H1 (cell line): ENCODE measurements at regions not wholly inside any gene's neighbourhood (a gene's known extent, or its start where the extent isn't known, plus 50 kb on each side); places are given as distances from the start of the nearest gene placed in this dataset.

Experiments used
- BACH1 ChIP-seq: IDR thresholded peaks from 2 replicates; pipeline ENCODE4 v1.6.1; 2012; ENCODE audit warnings: low read length, improper control_type of control experiment
- EGR1 ChIP-seq: IDR thresholded peaks from 2 replicates; pipeline ENCODE4 v1.6.1; 2011; ENCODE audit warnings: low read depth, low read length, borderline replicate concordance
- HDAC6 ChIP-seq: IDR thresholded peaks from one replicate; pipeline ENCODE4 v1.7.1; 2012; ENCODE audit warnings: low read depth, mild to moderate bottlenecking, inconsistent platforms, low read length, moderate library complexity
- KDM5A ChIP-seq: fragments of 200-600 bp; IDR thresholded peaks from 2 replicates; pipeline ENCODE4 v1.7.1; 2012; ENCODE audit warnings: mild to moderate bottlenecking, low read length, inconsistent platforms, mixed read lengths
- RNF2 ChIP-seq: fragments of 200-900, 300-1000 bp; sonication (generic); IDR thresholded peaks from 2 replicates; pipeline ENCODE4 v1.7.1; 2016; ENCODE audit warnings: borderline replicate concordance, low read depth, mild to moderate bottlenecking, antibody characterized with exemption, low read length; ENCODE audit not compliant: poor library complexity, severe bottlenecking; ENCODE audit errors: missing control alignments
- TF ChIP-seq, protein P1 (sequence below): fragments of 300-600 bp; sonication (generic); IDR thresholded peaks from 2 replicates; pipeline ENCODE4 v1.7.1; 2012; ENCODE audit warnings: low read length, moderate library complexity, mild to moderate bottlenecking, inconsistent platforms; ENCODE audit not compliant: insufficient replicate concordance
- TF ChIP-seq, protein P2 (sequence below): IDR thresholded peaks from 2 replicates; pipeline ENCODE4 v1.6.1; 2012; ENCODE audit warnings: inconsistent platforms

DNA sequence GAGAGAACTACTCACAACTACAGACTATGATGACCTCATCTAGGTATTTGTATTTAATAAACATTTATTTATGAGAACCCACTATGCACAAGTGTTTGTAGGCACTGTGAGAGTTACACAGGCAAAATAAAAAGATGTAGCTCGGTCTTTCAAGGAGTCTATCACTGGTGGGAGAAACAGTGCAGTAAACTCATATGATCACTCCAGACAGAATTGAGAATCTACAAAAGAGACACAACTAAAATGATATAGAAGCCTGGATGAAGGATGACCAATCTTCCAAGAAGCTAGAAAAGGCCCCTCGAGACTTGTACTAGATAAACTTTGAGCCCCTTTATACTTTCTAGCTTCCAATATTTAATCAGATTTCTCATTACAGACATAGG is 70.2 kb upstream of the ZBTB20 start (continued):
- no peak for TF ChIP-seq BACH1
- TF ChIP-seq EGR1, result no peak
- TF ChIP-seq KDM5A, result no peak
- TF ChIP-seq, protein P1, sequence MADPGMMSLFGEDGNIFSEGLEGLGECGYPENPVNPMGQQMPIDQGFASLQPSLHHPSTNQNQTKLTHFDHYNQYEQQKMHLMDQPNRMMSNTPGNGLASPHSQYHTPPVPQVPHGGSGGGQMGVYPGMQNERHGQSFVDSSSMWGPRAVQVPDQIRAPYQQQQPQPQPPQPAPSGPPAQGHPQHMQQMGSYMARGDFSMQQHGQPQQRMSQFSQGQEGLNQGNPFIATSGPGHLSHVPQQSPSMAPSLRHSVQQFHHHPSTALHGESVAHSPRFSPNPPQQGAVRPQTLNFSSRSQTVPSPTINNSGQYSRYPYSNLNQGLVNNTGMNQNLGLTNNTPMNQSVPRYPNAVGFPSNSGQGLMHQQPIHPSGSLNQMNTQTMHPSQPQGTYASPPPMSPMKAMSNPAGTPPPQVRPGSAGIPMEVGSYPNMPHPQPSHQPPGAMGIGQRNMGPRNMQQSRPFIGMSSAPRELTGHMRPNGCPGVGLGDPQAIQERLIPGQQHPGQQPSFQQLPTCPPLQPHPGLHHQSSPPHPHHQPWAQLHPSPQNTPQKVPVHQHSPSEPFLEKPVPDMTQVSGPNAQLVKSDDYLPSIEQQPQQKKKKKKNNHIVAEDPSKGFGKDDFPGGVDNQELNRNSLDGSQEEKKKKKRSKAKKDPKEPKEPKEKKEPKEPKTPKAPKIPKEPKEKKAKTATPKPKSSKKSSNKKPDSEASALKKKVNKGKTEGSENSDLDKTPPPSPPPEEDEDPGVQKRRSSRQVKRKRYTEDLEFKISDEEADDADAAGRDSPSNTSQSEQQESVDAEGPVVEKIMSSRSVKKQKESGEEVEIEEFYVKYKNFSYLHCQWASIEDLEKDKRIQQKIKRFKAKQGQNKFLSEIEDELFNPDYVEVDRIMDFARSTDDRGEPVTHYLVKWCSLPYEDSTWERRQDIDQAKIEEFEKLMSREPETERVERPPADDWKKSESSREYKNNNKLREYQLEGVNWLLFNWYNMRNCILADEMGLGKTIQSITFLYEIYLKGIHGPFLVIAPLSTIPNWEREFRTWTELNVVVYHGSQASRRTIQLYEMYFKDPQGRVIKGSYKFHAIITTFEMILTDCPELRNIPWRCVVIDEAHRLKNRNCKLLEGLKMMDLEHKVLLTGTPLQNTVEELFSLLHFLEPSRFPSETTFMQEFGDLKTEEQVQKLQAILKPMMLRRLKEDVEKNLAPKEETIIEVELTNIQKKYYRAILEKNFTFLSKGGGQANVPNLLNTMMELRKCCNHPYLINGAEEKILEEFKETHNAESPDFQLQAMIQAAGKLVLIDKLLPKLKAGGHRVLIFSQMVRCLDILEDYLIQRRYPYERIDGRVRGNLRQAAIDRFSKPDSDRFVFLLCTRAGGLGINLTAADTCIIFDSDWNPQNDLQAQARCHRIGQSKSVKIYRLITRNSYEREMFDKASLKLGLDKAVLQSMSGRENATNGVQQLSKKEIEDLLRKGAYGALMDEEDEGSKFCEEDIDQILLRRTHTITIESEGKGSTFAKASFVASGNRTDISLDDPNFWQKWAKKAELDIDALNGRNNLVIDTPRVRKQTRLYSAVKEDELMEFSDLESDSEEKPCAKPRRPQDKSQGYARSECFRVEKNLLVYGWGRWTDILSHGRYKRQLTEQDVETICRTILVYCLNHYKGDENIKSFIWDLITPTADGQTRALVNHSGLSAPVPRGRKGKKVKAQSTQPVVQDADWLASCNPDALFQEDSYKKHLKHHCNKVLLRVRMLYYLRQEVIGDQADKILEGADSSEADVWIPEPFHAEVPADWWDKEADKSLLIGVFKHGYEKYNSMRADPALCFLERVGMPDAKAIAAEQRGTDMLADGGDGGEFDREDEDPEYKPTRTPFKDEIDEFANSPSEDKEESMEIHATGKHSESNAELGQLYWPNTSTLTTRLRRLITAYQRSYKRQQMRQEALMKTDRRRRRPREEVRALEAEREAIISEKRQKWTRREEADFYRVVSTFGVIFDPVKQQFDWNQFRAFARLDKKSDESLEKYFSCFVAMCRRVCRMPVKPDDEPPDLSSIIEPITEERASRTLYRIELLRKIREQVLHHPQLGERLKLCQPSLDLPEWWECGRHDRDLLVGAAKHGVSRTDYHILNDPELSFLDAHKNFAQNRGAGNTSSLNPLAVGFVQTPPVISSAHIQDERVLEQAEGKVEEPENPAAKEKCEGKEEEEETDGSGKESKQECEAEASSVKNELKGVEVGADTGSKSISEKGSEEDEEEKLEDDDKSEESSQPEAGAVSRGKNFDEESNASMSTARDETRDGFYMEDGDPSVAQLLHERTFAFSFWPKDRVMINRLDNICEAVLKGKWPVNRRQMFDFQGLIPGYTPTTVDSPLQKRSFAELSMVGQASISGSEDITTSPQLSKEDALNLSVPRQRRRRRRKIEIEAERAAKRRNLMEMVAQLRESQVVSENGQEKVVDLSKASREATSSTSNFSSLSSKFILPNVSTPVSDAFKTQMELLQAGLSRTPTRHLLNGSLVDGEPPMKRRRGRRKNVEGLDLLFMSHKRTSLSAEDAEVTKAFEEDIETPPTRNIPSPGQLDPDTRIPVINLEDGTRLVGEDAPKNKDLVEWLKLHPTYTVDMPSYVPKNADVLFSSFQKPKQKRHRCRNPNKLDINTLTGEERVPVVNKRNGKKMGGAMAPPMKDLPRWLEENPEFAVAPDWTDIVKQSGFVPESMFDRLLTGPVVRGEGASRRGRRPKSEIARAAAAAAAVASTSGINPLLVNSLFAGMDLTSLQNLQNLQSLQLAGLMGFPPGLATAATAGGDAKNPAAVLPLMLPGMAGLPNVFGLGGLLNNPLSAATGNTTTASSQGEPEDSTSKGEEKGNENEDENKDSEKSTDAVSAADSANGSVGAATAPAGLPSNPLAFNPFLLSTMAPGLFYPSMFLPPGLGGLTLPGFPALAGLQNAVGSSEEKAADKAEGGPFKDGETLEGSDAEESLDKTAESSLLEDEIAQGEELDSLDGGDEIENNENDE, result no peak
- TF ChIP-seq, protein P2, sequence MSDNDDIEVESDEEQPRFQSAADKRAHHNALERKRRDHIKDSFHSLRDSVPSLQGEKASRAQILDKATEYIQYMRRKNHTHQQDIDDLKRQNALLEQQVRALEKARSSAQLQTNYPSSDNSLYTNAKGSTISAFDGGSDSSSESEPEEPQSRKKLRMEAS, result no peak
- TF ChIP-seq HDAC6, result no peak
- TF ChIP-seq RNF2, result no peak
